GM18909 (cell line): ENCODE measurements at regions not wholly inside any gene's neighbourhood (a gene's known extent, or its start where the extent isn't known, plus 50 kb on each side); places are given as distances from the start of the nearest gene placed in this dataset.
"Not testable (repeated sequence)": the region's sequence is repeated elsewhere in the genome, so short reads cannot be mapped to it uniquely, and the experiment has no call there.

Experiments used
- ATAC-seq: cut with Tn5 transposase; IDR thresholded peaks from one replicate; pipeline ENCODE4 v1.9.1; 2021; ENCODE audit warnings: mild to moderate bottlenecking; ENCODE audit not compliant: unreplicated experiment, poor library complexity

- ATAC-seq, result no peak
Measured at GRCh38 chr12:115817389-115817788, 460.1 kb downstream of the MED13L start.

- no peak for ATAC-seq
Measured at GRCh38 chr12:115815924-115816323, 461.6 kb downstream of the MED13L start.

GRCh38 chr12:115813256-115813655 lies 464.2 kb downstream of the MED13L start:
- ATAC-seq, result no peak

- no peak for ATAC-seq
Measured at GRCh38 chr12:115811929-115812328, 465.6 kb downstream of the MED13L start.

- ATAC-seq, result no peak
Measured at GRCh38 chr12:115811045-115811444, 466.4 kb downstream of the MED13L start.

GRCh38 chr12:115810122-115810901 lies 467.2 kb downstream of the MED13L start:
- ATAC-seq, result no peak

- no peak for ATAC-seq
Measured at GRCh38 chr12:115806000-115806399, 471.5 kb downstream of the MED13L start.

GRCh38 chr12:115802767-115803166 lies 474.7 kb downstream of the MED13L start:
- ATAC-seq, result no peak

GRCh38 chr12:115801871-115802270 lies 475.6 kb downstream of the MED13L start:
- no peak for ATAC-seq

GRCh38 chr12:115799610-115800009 lies 477.9 kb downstream of the MED13L start:
- no peak for ATAC-seq

GRCh38 chr12:115798309-115798917 lies 479.1 kb downstream of the MED13L start:
- ATAC-seq, result no peak

- no peak for ATAC-seq
Measured at GRCh38 chr12:115794659-115795081, 482.8 kb downstream of the MED13L start.

GRCh38 chr12:115791331-115791730 lies 486.2 kb downstream of the MED13L start:
- ATAC-seq, result no peak

GRCh38 chr12:115790526-115790925 lies 487.0 kb downstream of the MED13L start:
- ATAC-seq, result no peak

- ATAC-seq, result not testable (repeated sequence)
Measured at GRCh38 chr12:115786490-115786889, 491.0 kb downstream of the MED13L start.

GRCh38 chr12:115785548-115785947 lies 491.9 kb downstream of the MED13L start:
- no peak for ATAC-seq

- no peak for ATAC-seq
Measured at GRCh38 chr12:115776399-115776798, 501.1 kb downstream of the MED13L start.

GRCh38 chr12:115774148-115774895 lies 503.2 kb downstream of the MED13L start:
- ATAC-seq, result no peak

- no peak for ATAC-seq
Measured at GRCh38 chr12:115771601-115772000, 505.9 kb downstream of the MED13L start.

GRCh38 chr12:115771065-115771464 lies 506.4 kb downstream of the MED13L start:
- no peak for ATAC-seq

- no peak for ATAC-seq
Measured at GRCh38 chr12:115770643-115771042, 506.9 kb downstream of the MED13L start.
